ENCODE measurements at regions not wholly inside any gene's neighbourhood (a gene's known extent, or its start where the extent isn't known, plus 50 kb on each side); places are given as distances from the start of the nearest gene placed in this dataset.
"Not testable (repeated sequence)": the region's sequence is repeated elsewhere in the genome, so short reads cannot be mapped to it uniquely, and the experiment has no call there.

GRCh38 chr7:146057958-146058357, 58.6 kb upstream of the CNTNAP2 start:
- DNase-seq = no peak

DNA sequence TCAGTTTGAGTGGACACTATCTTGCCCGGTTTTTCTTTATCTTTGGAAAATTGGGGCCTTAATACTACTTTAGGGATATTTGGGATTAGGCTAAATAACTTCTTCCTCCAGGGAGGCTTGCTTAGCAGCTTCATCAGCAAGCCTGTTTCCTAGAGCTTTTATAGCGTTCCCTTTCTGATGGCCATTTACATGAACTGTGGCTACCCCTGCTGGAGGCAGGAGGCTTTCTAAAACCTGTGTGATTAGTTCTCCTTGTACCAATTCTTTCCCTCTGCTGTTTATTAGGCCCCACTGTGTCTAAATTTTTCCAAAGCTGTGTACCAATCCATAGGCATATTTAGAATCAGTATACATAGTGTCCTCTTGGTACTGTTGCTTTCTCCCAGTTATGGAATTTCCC, 61.7 kb upstream of the CNTNAP2 start:
- no peak for DNase-seq

- no peak for DNase-seq
These were observed 63.1 kb upstream of the CNTNAP2 start for GRCh38 chr7:146053492-146053891.

DNA sequence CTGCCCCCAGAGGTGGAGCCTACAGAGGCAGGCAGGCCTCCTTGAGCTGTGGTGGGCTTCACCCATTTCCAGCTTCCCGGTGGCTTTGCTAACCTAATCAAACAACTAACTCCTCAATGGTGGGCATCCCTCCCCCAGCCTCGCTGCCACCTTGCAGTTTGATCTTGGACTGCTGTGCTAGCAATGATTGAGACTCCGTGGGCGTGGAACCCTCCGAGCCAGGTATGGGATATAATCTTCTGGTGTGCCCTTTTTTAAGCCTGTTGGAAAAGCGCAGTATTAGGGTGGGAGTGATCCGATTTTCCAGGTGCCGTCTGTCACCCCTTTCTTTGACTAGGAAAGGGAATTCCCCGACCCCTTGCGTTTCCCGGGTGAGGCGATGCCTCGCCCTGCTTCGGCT, 73.3 kb upstream of the CNTNAP2 start:
- not testable (repeated sequence) for DNase-seq

- DNase-seq = no peak
These were observed 88.3 kb upstream of the CNTNAP2 start for GRCh38 chr7:146028251-146028750.

DNA sequence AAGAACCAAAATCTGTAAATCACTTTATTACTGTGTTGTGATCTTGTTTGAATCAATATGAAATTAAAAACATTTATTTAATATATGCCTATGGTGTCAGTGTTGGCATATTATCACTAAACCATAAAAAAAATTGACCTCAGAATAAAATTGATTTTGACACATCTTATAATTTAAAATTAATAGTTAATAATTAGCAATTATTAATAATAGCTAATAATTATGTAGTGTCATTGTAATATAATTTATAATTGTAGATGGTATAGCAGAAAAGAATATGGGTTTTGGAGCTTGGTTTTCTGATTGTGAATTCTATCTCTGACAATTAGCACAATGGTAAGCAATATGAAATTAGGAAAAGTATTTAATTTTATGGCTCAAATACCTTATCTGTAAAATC, 89.4 kb upstream of the CNTNAP2 start:
- DNase-seq = no peak

GRCh38 chr7:146022776-146023175, 93.8 kb upstream of the CNTNAP2 start:
- DNase-seq = no peak

DNA sequence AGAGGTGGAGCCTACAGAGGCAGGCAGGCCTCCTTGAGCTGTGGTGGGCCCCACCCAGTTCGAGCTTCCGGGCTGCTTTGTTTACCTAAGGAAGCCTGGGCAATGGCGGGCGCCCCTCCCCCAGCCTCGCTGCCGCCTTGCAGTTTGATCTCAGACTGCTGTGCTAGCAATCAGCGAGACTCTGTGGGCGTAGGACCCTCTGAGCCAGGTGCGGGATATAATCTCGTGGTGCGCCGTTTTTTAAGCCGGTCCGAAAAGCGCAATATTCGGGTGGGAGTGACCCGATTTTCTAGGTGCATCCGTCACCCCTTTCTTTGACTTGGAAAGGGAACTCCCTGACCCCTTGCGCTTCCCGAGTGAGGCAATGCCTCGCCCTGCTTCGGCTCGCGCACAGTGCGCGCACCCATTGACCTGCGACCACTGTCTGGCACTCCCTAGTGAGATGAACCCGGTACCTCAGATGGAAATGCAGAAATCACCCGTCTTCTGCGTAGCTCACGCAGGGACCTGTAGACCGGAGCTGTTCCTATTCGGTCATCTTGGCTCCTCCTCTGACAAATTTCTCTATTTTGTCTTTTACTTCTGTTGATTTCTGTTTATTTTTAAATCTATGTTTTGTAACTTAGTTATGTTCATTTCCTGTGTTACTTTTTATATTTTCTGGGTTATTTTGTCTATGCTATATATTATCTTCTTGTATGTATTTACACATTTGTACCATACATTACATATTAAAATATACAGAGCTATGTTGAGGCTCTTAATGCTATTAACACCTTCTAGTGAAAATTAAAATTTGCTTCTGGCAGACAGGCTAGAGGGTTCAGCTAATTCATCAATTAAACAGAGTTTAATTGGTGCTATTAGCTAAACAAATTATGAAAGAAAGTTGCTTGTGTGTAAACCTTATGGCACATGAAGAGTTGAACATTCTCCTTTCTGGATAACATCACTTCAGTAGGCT, 97.3 kb upstream of the CNTNAP2 start:
- DNase-seq = not testable (repeated sequence)

GRCh38 chr7:146017366-146017765, 99.2 kb upstream of the CNTNAP2 start:
- DNase-seq = not testable (repeated sequence)

GRCh38 chr7:146014154-146014553, 102.4 kb upstream of the CNTNAP2 start:
- DNase-seq = not testable (repeated sequence)

GRCh38 chr7:146008293-146008692, 108.3 kb upstream of the CNTNAP2 start:
- DNase-seq = no peak

DNA sequence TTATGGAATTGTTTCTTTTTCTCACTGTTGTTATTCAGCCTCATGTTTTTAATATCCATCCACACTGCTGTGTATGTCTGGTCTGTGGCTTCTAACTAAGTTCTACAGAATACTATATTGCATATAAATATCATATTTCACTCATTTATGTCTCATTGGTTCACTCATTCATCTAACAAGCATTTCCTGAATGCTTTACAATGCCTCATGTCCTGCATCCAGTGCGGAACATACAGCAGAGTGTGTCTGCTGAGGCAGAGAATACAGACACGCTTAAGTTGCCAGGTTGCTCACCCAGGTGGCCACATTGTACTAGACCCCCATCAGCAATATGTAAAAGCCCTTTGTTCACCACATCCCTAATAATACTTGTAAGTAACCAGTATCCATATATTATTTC, 111.8 kb upstream of the CNTNAP2 start:
- no peak for DNase-seq

- no peak for DNase-seq
These were observed 114.0 kb upstream of the CNTNAP2 start for GRCh38 chr7:146002431-146003078.

DNA sequence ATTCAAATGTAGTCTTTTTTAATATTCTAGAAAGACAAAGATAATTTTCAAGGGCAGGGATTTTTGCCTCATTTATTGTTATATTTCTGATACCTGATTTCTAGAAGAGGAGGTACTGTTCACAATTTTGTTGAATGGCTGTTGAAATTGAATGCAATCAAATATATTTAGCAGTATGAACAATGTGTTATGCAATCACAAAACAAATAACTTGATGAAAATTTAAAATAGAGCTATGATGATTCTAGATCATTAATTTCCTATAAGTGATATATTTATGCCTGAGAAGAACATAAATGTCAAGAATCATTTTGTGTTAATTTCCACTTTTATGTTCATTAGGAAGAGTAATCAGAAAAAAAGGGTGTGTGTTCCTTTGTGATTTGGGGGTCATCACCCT, 114.6 kb upstream of the CNTNAP2 start:
- no peak for DNase-seq

- DNase-seq = no peak
These were observed 115.7 kb upstream of the CNTNAP2 start for GRCh38 chr7:146000882-146001281.

DNA sequence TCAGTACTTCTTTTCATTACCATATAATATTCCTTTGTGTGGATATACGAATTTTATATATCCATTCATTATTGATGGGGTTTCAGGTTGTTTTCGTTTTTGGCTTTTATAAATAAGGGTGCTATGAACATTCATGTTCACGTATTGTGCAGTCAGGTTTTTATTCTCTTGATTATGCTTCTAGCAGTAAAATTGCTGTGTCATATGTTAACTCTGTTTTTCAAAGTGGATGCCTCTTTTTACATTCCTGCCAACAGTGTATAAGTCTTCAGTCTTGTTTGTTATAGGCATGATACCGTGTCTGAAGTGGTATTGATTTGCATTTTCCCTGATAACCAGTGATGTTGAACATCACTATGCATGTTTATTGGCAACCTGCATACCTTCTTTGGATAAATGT, 127.1 kb upstream of the CNTNAP2 start:
- no peak for DNase-seq

DNA sequence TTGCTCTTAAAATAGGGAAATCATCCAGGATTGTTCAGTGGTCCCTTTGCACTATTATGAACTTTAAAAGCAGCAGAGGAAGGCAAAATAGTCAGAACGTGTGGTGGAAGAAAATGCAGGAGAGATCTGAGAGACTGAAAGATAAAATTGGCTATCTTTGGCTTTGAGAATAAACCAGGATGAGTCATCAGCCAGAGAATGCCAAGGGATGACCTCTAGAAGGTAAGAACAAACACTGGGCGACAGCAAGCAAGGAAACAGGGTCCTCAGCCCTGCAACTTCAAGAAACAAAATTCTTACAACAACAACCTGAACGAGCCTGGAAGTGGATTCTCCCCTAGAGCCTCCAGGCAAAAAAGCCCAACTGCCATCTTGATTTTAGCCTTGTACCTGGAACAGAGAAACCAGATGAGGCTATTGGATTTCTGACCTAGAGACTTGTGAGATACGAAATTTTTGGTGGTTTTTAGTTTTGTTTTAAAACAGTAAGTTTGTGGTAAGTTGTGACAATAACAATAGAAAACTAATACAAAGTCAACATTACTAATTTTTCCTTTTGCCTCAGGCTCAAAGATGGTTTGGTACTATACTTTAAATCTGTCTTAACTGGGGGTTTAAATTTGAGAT, 130.2 kb upstream of the CNTNAP2 start:
- no peak for DNase-seq

DNA sequence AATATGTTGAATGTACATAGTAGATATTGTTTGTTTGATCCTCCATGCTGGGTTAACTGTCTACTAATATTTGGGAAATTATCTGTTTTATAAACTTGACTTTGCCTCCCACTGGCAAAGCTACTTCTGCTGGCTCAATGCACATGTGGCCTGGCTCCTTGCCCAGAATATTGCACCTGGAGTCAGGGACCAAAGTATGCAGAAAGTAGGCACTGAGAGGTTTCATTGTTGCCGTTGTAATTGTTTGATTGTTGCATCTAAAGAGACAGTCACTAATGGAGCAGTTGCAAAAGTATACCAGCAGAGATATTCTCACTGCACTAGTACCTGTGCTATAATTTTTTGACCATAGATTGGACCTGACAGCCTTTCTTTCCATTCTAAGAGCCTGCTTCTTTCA, 137.8 kb upstream of the CNTNAP2 start:
- DNase-seq = peak; percentile 85

DNA sequence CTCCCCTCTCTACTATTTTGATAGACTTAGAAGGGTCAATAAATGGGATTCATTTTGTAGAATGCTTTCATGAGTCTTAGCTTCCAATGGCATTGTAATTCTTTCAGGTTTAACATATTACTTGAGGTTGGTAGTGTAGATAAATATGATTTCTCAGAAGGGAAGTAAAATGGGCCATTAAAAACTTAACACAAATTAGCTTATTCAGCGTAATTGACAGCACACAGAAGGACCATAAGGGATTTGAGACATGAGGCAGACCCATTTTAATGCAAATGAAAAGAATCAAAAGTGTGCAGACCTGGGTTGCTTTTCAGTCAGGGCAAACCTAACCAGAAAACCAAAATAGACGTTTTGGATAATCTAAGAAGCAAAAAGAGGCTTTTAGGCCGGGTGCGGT, 156.6 kb upstream of the CNTNAP2 start:
- no peak for DNase-seq

- DNase-seq = no peak
These were observed 159.3 kb upstream of the CNTNAP2 start for GRCh38 chr7:145957160-145957890.

DNA sequence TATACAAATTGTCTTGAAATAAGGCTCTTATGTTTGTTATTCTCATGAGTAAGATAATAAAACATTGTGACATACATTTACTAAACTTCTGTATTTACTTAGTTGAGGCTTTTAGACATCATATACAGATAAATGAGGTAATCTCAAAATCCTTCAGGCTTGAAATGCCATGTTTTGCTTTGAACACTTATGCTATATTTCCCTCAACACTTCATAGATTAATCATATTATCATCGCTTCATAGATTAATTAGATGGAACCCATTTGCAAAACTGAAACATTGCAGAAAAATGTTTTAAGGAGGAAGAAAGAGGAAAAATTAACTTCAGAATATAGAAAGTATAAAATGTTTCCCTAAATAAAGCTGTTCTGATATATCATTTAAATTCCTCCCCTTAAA, 165.0 kb upstream of the CNTNAP2 start:
- DNase-seq = no peak

DNA sequence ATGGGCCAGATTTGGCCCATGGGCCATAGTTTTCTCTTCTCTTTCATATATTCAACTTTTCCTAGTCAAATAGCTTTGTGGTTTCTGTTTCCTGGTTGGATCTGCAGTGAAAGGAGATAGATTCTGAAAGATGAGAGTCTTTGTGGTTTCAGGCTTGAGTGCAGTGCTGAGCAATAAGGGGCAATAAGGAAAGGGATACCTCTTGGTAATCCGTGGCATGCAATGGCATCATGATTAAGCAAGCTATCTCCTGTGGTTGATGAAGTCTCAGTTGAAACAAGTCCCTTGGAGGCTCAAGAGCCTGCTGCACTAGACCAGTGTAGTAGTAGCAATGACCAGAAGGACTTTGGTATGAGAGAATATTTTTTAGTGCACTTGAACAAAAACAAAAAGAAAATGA, 187.7 kb upstream of the CNTNAP2 start:
- no peak for DNase-seq

- DNase-seq = no peak
These were observed 196.9 kb upstream of the CNTNAP2 start for GRCh38 chr7:145919712-145920111.
